Liver (tissue), 8 donors: ENCODE measurements at regions not wholly inside any gene's neighbourhood (a gene's known extent, or its start where the extent isn't known, plus 50 kb on each side); places are given as distances from the start of the nearest gene placed in this dataset.
"Not testable (repeated sequence)": the region's sequence is repeated elsewhere in the genome, so short reads cannot be mapped to it uniquely, and the experiment has no call there.

Experiments used
- DNase-seq: peaks from one replicate; pipeline ENCODE4 v3.0.0-alpha.2; 2017; ENCODE audit warnings: low spot score
- H3K27ac ChIP-seq, 2 donors: one replicate each; pipeline ENCODE4 v1.7.0; 2013; ENCODE audit warnings: inconsistent platforms in 2 of 2, low read length in 2 of 2, control low read depth in 1 of 2, low read depth in 1 of 2, mild to moderate bottlenecking in 1 of 2
- H3K27me3 ChIP-seq, 4 donors: one replicate each; pipeline versions ENCODE4 v1.6.1 to v1.7.0; 2013; ENCODE audit warnings: low read length in 3 of 4, inconsistent platforms in 1 of 4, mild to moderate bottlenecking in 1 of 4, moderate library complexity in 1 of 4; ENCODE audit not compliant: control insufficient read depth in 4 of 4, insufficient read depth in 4 of 4
- H3K36me3 ChIP-seq, 4 donors: one replicate each; pipeline versions ENCODE4 v1.6.1 to v1.7.0; 2013; ENCODE audit warnings: low read length in 3 of 4, mild to moderate bottlenecking in 3 of 4, low read depth in 1 of 4, moderate library complexity in 1 of 4; ENCODE audit not compliant: control insufficient read depth in 4 of 4, insufficient read depth in 3 of 4
- H3K4me1 ChIP-seq, 4 donors: one replicate each; pipeline versions ENCODE4 v1.6.1 to v1.7.0; 2013; ENCODE audit warnings: low read length in 3 of 4, mild to moderate bottlenecking in 3 of 4, moderate library complexity in 1 of 4; ENCODE audit not compliant: control insufficient read depth in 4 of 4, insufficient read depth in 4 of 4
- H3K4me3 ChIP-seq, 3 donors: one replicate each; pipeline versions ENCODE4 v1.6.1 to v1.7.0; 2013; ENCODE audit warnings: low read length in 3 of 3, control low read depth in 1 of 3, low read depth in 1 of 3, mild to moderate bottlenecking in 1 of 3
- H3K9ac ChIP-seq, 2 donors: one replicate each; pipeline ENCODE4 v1.7.0; 2013; ENCODE audit warnings: low read length in 2 of 2, mild to moderate bottlenecking in 2 of 2, moderate library complexity in 2 of 2, control low read depth in 1 of 2, low read depth in 1 of 2
- H3K9me3 ChIP-seq, 4 donors: one replicate each; pipeline versions ENCODE4 v1.6.1 to v1.7.0; 2013; ENCODE audit warnings: low read length in 3 of 4; ENCODE audit not compliant: control insufficient read depth in 4 of 4
- FOXA1 ChIP-seq: IDR thresholded peaks from 2 replicates; pipeline ENCODE4 v1.6.1; 2016; ENCODE audit warnings: antibody characterized with exemption
- FOXA2 ChIP-seq: IDR thresholded peaks from 2 replicates; pipeline ENCODE4 v1.6.1; 2016; ENCODE audit warnings: antibody characterized with exemption
- GABPA ChIP-seq, 2 donors: IDR thresholded peaks in 1 of 2; conservative IDR thresholded peaks in 1 of 2; 2 replicates each; pipeline ENCODE4 v1.6.1; 2016; ENCODE audit warnings: antibody characterized with exemption in 2 of 2, mild to moderate bottlenecking in 1 of 2, moderate library complexity in 1 of 2
- HNF4A ChIP-seq, 2 donors: conservative IDR thresholded peaks; 2 replicates each; pipeline ENCODE4 v1.6.1; 2016; ENCODE audit warnings: antibody characterized with exemption in 2 of 2, mild to moderate bottlenecking in 2 of 2
- NR2F2 ChIP-seq: IDR thresholded peaks from 2 replicates; pipeline ENCODE4 v1.6.1; 2016; ENCODE audit warnings: antibody characterized with exemption
- RAD21 ChIP-seq, 2 donors: IDR thresholded peaks; 2 replicates each; pipeline ENCODE4 v1.6.1; 2016; ENCODE audit warnings: antibody characterized with exemption in 2 of 2, mild to moderate bottlenecking in 2 of 2
- RXRA ChIP-seq, 2 donors: IDR thresholded peaks; 2 replicates each; pipeline ENCODE4 v1.6.1; 2017 to 2018; ENCODE audit warnings: antibody characterized with exemption in 2 of 2, mild to moderate bottlenecking in 1 of 2
- SP1 ChIP-seq: IDR thresholded peaks from 2 replicates; pipeline ENCODE4 v1.6.1; 2018; ENCODE audit warnings: antibody characterized with exemption, mild to moderate bottlenecking
- TAF1 ChIP-seq: conservative IDR thresholded peaks from 2 replicates; pipeline ENCODE4 v1.6.1; 2016; ENCODE audit warnings: antibody characterized with exemption, mild to moderate bottlenecking
- YY1 ChIP-seq: IDR thresholded peaks from 2 replicates; pipeline ENCODE4 v1.6.1; 2016; ENCODE audit warnings: antibody characterized with exemption, mild to moderate bottlenecking
- WGBS: extraction: QIAGEN DNeasy Blood & Tissue Kit; methylation state at CpG from one replicate; pipeline ENCODE4 v1.1.7; 2013; 5-methylcytosine and 5-hydroxymethylcytosine counted together
- TF ChIP-seq, protein P1 (sequence below): fragments of 150-350 bp; IDR thresholded peaks from 2 replicates; pipeline ENCODE4 v1.5.1; 2017; ENCODE audit warnings: improper control_type of control experiment, low read depth, low read length; ENCODE audit not compliant: missing input control
- TF ChIP-seq, protein P2 (sequence below): IDR thresholded peaks from 2 replicates; pipeline ENCODE4 v1.6.1; 2016; ENCODE audit warnings: antibody characterized with exemption
- TF ChIP-seq, protein P3 (sequence below): IDR thresholded peaks from 2 replicates; pipeline ENCODE4 v1.6.1; 2016; ENCODE audit warnings: antibody characterized with exemption
- donor health status: healthy.
- donor health status: healthy.
- donor health status: healthy.
- donor health status: healthy.
- donor health status: healthy.

DNA sequence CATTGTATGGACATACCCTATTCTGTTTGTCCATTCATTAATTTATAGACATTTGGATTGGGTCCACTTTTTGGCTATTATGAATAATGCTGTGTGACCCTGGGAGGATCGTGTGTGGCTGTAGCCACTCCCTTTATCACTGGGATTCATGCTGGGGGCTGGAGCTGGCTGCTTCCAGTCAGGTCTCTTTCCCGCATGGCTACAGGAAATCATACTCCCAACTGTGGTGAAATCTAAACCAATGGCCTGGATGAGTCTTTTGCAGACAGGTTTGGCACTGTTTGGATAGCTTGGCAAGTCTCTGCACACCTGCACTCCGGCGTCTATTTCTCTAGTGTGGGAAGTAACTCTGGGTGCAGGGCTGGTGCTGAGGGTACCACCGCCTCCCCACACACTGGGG lies 80.4 kb downstream of the RIN2 start (continued):
- TF ChIP-seq, protein P1, sequence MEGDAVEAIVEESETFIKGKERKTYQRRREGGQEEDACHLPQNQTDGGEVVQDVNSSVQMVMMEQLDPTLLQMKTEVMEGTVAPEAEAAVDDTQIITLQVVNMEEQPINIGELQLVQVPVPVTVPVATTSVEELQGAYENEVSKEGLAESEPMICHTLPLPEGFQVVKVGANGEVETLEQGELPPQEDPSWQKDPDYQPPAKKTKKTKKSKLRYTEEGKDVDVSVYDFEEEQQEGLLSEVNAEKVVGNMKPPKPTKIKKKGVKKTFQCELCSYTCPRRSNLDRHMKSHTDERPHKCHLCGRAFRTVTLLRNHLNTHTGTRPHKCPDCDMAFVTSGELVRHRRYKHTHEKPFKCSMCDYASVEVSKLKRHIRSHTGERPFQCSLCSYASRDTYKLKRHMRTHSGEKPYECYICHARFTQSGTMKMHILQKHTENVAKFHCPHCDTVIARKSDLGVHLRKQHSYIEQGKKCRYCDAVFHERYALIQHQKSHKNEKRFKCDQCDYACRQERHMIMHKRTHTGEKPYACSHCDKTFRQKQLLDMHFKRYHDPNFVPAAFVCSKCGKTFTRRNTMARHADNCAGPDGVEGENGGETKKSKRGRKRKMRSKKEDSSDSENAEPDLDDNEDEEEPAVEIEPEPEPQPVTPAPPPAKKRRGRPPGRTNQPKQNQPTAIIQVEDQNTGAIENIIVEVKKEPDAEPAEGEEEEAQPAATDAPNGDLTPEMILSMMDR = no peak
- TF ChIP-seq, protein P2, sequence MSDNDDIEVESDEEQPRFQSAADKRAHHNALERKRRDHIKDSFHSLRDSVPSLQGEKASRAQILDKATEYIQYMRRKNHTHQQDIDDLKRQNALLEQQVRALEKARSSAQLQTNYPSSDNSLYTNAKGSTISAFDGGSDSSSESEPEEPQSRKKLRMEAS = no peak
- TF ChIP-seq FOXA1 (no peak), NR2F2 (no peak), SP1 (no peak), FOXA2 (no peak), GABPA (IDR thresholded peaks at IDR 0.05 in 1 of 2, conservative IDR thresholded peaks at IDR 0.05 in 1 of 2) (no peak), HNF4A (conservative IDR thresholded peaks at IDR 0.05) (no peak)
- TF ChIP-seq, protein P3, sequence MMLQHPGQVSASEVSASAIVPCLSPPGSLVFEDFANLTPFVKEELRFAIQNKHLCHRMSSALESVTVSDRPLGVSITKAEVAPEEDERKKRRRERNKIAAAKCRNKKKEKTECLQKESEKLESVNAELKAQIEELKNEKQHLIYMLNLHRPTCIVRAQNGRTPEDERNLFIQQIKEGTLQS = no peak

DNA sequence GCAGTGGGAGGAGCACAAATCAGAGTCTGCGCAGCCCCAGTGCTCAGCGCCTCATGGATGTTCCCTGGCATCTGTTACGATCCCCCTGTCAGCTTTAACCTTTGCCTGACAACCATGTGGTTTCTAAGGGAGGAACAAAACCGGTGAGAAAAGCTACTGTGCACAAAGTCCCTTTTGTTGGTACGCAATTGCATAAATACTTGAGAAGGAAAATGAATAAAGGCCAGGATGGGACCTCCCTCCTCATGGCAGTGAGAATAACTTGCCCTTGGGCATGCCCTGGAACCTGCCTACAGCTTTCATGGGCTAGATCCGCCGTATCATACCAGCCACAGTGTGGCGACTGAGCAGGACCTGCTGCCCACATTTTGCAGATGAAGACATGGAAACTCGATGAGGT lies 81.0 kb downstream of the RIN2 start:
- Histone ChIP-seq H3K27me3 (no peaks in the 10 kb centered on the region), H3K9me3 (no peaks in the 10 kb centered on the region), H3K4me1 (no peaks in the 10 kb centered on the region), H3K9ac (no peak overlapping the region), H3K36me3 (no peaks in the 10 kb centered on the region), H3K27ac (no peak overlapping the region), H3K4me3 (no peak overlapping the region)
- TF ChIP-seq GABPA (IDR thresholded peaks at IDR 0.05 in 1 of 2, conservative IDR thresholded peaks at IDR 0.05 in 1 of 2) = no peak
- TF ChIP-seq HNF4A (conservative IDR thresholded peaks at IDR 0.05) = no peak
- DNase-seq = no peak
- WGBS = 95% methylated on average over 9 of the region's 9 CpGs

DNA sequence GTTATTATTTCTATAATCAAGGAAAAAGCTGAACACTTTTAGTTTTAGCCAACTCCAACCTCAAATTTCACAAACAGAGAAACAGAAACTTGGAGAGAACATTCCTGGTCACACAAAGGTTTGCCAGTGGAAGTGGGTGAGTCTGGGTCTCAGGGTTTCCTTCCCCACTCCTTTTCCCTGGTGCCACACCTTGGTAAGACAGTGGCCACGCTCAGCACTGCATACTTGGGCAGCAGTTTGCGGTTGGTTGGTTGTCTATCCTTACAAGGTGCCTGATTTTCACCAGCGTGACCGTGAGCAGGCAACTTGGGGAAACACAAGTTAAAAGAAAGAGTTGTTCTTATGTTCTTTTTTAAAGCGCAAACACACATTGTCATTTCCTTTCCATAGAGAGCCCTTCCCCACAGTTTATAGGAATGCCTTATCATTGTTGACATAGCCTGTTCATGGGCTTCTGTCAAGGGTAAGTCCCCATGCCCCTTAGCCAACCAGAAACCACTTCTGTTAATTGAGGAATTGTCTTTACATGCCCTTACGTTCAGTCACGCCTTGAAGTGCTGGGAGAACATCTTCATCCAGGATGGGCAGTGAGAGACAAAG lies 82.2 kb downstream of the RIN2 start:
- Histone ChIP-seq H3K4me3 (no peak overlapping the region), H3K9ac (no peak overlapping the region), H3K4me1 (no peaks in the 10 kb centered on the region), H3K9me3 (no peaks in the 10 kb centered on the region), H3K27me3 (no peaks in the 10 kb centered on the region), H3K36me3 (no peaks in the 10 kb centered on the region), H3K27ac (no peak overlapping the region)
- TF ChIP-seq GABPA (IDR thresholded peaks at IDR 0.05 in 1 of 2, conservative IDR thresholded peaks at IDR 0.05 in 1 of 2) (no peak), TAF1 (no peak), FOXA2 (no peak)
- no peak for DNase-seq
- 84% methylated on average over 7 of the region's 7 CpGs for WGBS

DNA sequence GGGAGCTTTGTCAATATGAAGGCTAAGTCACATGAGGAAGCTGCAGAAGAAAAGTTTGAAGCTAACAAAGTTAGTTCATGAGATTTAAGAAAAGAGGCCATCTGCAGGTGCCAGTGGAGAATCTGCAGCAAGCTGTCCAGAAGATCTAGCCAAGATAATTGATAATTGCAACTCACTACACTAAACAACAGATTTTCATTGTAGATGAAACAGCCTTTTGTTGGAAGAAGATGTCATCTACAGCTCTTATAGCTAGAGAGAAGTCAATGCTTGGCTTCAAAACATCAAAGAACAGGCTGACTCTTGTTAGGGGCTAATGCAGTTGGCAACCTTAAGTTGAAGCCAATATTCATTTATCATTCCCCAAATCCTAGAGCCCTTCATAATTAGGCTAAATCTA lies 83.7 kb downstream of the RIN2 start:
- no peaks in the 10 kb centered on the region for H3K27me3 ChIP-seq
- no peaks in the 10 kb centered on the region for H3K4me1 ChIP-seq
- H3K36me3 ChIP-seq = no peaks in the 10 kb centered on the region
- no peak overlapping the region for H3K27ac ChIP-seq
- no peak overlapping the region for H3K4me3 ChIP-seq
- TF ChIP-seq YY1 (no peak), RAD21 (IDR thresholded peaks at IDR 0.05) (no peak), RXRA (IDR thresholded peaks at IDR 0.05) (no peak), GABPA (IDR thresholded peaks at IDR 0.05 in 1 of 2, conservative IDR thresholded peaks at IDR 0.05 in 1 of 2) (no peak)
- TF ChIP-seq, protein P2 = no peak
- no peaks in the 10 kb centered on the region for H3K9me3 ChIP-seq
- no peak overlapping the region for H3K9ac ChIP-seq
- DNase-seq = no peak

DNA sequence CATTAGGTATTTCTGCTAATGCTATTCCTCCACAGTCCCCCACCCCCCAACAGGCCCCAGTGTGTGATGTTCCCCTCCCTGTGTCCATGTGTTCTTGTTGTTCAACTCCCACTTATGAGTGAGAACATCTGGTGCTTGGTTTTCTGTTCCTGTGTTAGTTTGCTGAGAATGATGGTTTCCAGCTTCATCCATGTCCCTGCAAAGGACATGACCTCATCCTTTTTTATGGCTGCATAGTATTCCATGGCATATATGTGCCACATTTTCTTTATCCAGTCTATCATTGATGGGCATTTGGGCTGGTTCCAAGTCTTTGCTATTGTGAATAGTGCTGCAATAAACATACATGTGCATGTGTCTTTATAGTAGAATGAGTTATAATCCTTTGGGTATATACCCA lies 86.8 kb downstream of the RIN2 start:
- not testable (repeated sequence) for H3K4me3 ChIP-seq, H3K9me3 ChIP-seq, H3K27ac ChIP-seq, H3K9ac ChIP-seq, DNase-seq, H3K4me1 ChIP-seq, H3K36me3 ChIP-seq, H3K27me3 ChIP-seq
